Esophagus muscularis mucosa (tissue), 4 donors: ENCODE measurements at regions not wholly inside any gene's neighbourhood (a gene's known extent, or its start where the extent isn't known, plus 50 kb on each side); places are given as distances from the start of the nearest gene placed in this dataset.
"Not testable (repeated sequence)": the region's sequence is repeated elsewhere in the genome, so short reads cannot be mapped to it uniquely, and the experiment has no call there.

Experiments used
- DNase-seq: peaks from one replicate; pipeline ENCODE4 v3.0.0-alpha.2; 2017; ENCODE audit errors: extremely low spot score
- H3K27ac ChIP-seq, 4 donors: fragments of 200-600 bp; sonication (generic); replicated peaks in 1 of 4; 1 replicate in 3 of 4; 2 replicates in 1 of 4; pipeline ENCODE4 v1.5.1; 2016 to 2019; ENCODE audit warnings: mild to moderate bottlenecking in 1 of 4
- H3K27me3 ChIP-seq, 4 donors: fragments of 200-600 bp; sonication (generic); one replicate each; pipeline versions ENCODE4 v1.5.1 to v1.6.0; 2016 to 2019
- H3K36me3 ChIP-seq, 4 donors: fragments of 200-600 bp; sonication (generic); one replicate each; pipeline ENCODE4 v1.5.1; 2016 to 2019
- H3K4me1 ChIP-seq, 4 donors: fragments of 200-600 bp; sonication (generic); one replicate each; pipeline ENCODE4 v1.5.1; 2016 to 2019
- H3K4me3 ChIP-seq, 4 donors: fragments of 200-600 bp; sonication (generic); 1 replicate in 2 of 4; 2 replicates in 2 of 4; pipeline ENCODE4 v1.5.1; 2016 to 2019; ENCODE audit warnings: mild to moderate bottlenecking in 4 of 4, moderate library complexity in 1 of 4
- H3K9me3 ChIP-seq, 4 donors: fragments of 200-600 bp; sonication (generic); 1 replicate in 3 of 4; 2 replicates in 1 of 4; pipeline ENCODE4 v1.5.1; 2016 to 2019
- CTCF ChIP-seq, 3 experiments: fragments of 200-600 bp in 2 of 3; fragments of 450-650 bp in 1 of 3; sonication (generic) in 2 of 3; IDR thresholded peaks; one replicate each; pipeline ENCODE4 v1.5.1; 2017 to 2019; ENCODE audit warnings: antibody characterized with exemption in 3 of 3, mild to moderate bottlenecking in 2 of 3, moderate library complexity in 1 of 3
- EP300 ChIP-seq: sonication (generic); formaldehyde crosslinking; IDR thresholded peaks from one replicate; pipeline ENCODE4 v1.6.1; 2017; ENCODE audit warnings: antibody characterized with exemption
- POLR2A ChIP-seq: fragments of 450-650 bp; IDR thresholded peaks from one replicate; pipeline ENCODE4 v1.6.1; 2017; ENCODE audit warnings: antibody characterized with exemption, moderate library complexity, mild to moderate bottlenecking, low read depth
- POLR2AphosphoS5 ChIP-seq, 2 donors: sonication (generic); formaldehyde crosslinking; IDR thresholded peaks; one replicate each; pipeline ENCODE4 v1.6.1; 2017; ENCODE audit warnings: antibody characterized with exemption in 2 of 2
- WGBS: methylation state at CpG from one replicate; pipeline ENCODE4 v1.1.5; 2018; 5-methylcytosine and 5-hydroxymethylcytosine counted together
- intact Hi-C: fragments of 100-400 bp; cut with DNase I; formaldehyde crosslinking; loops from one replicate; pipeline ENCODE4 v1.15.1; 2023

- TF ChIP-seq CTCF (IDR thresholded peaks at IDR 0.05) (no peak), EP300 (no peak), POLR2AphosphoS5 (IDR thresholded peaks at IDR 0.05) (no peak), POLR2A (no peak)
- no peak for DNase-seq
- H3K4me1 ChIP-seq = no peaks in the 10 kb centered on the region
- H3K4me3 ChIP-seq = no peak overlapping the region
- H3K9me3 ChIP-seq = no peaks in the 10 kb centered on the region
- no peaks in the 10 kb centered on the region for H3K36me3 ChIP-seq
- intact Hi-C loops = no loop called here
- no peak overlapping the region for H3K27ac ChIP-seq
- H3K27me3 ChIP-seq = no peaks in the 10 kb centered on the region
Measured at GRCh38 chr12:73221398-73221797, 949.2 kb downstream of the TRHDE start.

- intact Hi-C loops = no loop called here
- Histone ChIP-seq H3K27ac (no peak overlapping the region), H3K27me3 (no peaks in the 10 kb centered on the region), H3K4me1 (no peaks in the 10 kb centered on the region), H3K4me3 (no peak overlapping the region), H3K9me3 (no peaks in the 10 kb centered on the region), H3K36me3 (no peaks in the 10 kb centered on the region)
- no peak for DNase-seq
- TF ChIP-seq POLR2A (no peak), POLR2AphosphoS5 (IDR thresholded peaks at IDR 0.05) (no peak)
Measured at GRCh38 chr12:73221836-73222235, 949.7 kb downstream of the TRHDE start.

GRCh38 chr12:73225371-73225937 lies 953.3 kb downstream of the TRHDE start:
- Histone ChIP-seq H3K4me1 (no peaks in the 10 kb centered on the region), H3K27ac (no peak overlapping the region), H3K36me3 (no peaks in the 10 kb centered on the region), H3K9me3 (no peaks in the 10 kb centered on the region), H3K4me3 (no peak overlapping the region), H3K27me3 (no peaks in the 10 kb centered on the region)
- WGBS = 45% methylated on average over 1 of the region's 1 CpG
- TF ChIP-seq POLR2A (no peak), EP300 (no peak), CTCF (IDR thresholded peaks at IDR 0.05) (no peak), POLR2AphosphoS5 (IDR thresholded peaks at IDR 0.05) (no peak)
- intact Hi-C loops = no loop called here
- no peak for DNase-seq

GRCh38 chr12:73225941-73226340 lies 953.8 kb downstream of the TRHDE start:
- H3K27me3 ChIP-seq = no peaks in the 10 kb centered on the region
- intact Hi-C loops = no loop called here
- H3K4me3 ChIP-seq = no peak overlapping the region

GRCh38 chr12:73226593-73226992 lies 954.4 kb downstream of the TRHDE start:
- TF ChIP-seq POLR2A (no peak), EP300 (no peak), CTCF (IDR thresholded peaks at IDR 0.05) (no peak), POLR2AphosphoS5 (IDR thresholded peaks at IDR 0.05) (no peak)
- Histone ChIP-seq H3K4me1 (no peaks in the 10 kb centered on the region), H3K27me3 (no peaks in the 10 kb centered on the region), H3K4me3 (no peak overlapping the region), H3K27ac (no peak overlapping the region), H3K36me3 (no peaks in the 10 kb centered on the region), H3K9me3 (no peaks in the 10 kb centered on the region)
- 83% methylated on average over 1 of the region's 1 CpG for WGBS
- intact Hi-C loops = no loop called here
- DNase-seq = no peak

More at GRCh38 chr12:73225941-73226340, 953.8 kb downstream of the TRHDE start:
- TF ChIP-seq CTCF (IDR thresholded peaks at IDR 0.05) (no peak), POLR2AphosphoS5 (IDR thresholded peaks at IDR 0.05) (no peak), EP300 (no peak)
- DNase-seq = no peak
- Histone ChIP-seq H3K27ac (no peak overlapping the region), H3K9me3 (no peaks in the 10 kb centered on the region), H3K4me1 (no peaks in the 10 kb centered on the region), H3K36me3 (no peaks in the 10 kb centered on the region)
- WGBS = 83% methylated on average over 2 of the region's 2 CpGs

GRCh38 chr12:73228828-73229227 lies 956.7 kb downstream of the TRHDE start:
- H3K4me3 ChIP-seq, H3K27me3 ChIP-seq, H3K27ac ChIP-seq, H3K4me1 ChIP-seq, intact Hi-C loops, DNase-seq, H3K36me3 ChIP-seq: not testable (repeated sequence)
- 60% methylated on average over 1 of the region's 1 CpG for WGBS
- H3K9me3 ChIP-seq = peaks cover 0 to 12% (median 0%) of the 10 kb centered on the region in 4 donors
